K562 (cell line): ENCODE measurements at regions not wholly inside any gene's neighbourhood (a gene's known extent, or its start where the extent isn't known, plus 50 kb on each side); places are given as distances from the start of the nearest gene placed in this dataset.

Source experiments
- CTCF ChIP-seq, 3 experiments: IDR thresholded peaks in 2 of 3; conservative IDR thresholded peaks in 1 of 3; 2 replicates each; pipeline ENCODE4 v1.5.1; 2011 to 2012; ENCODE audit warnings: low read length in 3 of 3, mild to moderate bottlenecking in 3 of 3, control low read depth in 2 of 3, improper control_type of control experiment in 1 of 3, inconsistent platforms in 1 of 3, low read depth in 1 of 3, mixed read lengths in 1 of 3, moderate library complexity in 1 of 3; ENCODE audit not compliant: insufficient read depth in 2 of 3
- TAF1 ChIP-seq: IDR thresholded peaks from 2 replicates; pipeline ENCODE4 v1.6.1; 2011; ENCODE audit warnings: mild to moderate bottlenecking, low read length, moderate library complexity; ENCODE audit not compliant: insufficient read depth, control insufficient read depth, severe bottlenecking; ENCODE audit errors: extremely low read depth
- ZNF707 ChIP-seq: fragments of 250-450 bp; sonication (Bioruptor Pico); conservative IDR thresholded peaks from 2 replicates; pipeline ENCODE4 v1.8.0; 2022; ENCODE audit warnings: inconsistent platforms, mild to moderate bottlenecking, moderate library complexity

GRCh38 chr15:47363653-47364052 lies 353.7 kb upstream of the SEMA6D start:
- no peak for TF ChIP-seq CTCF (IDR thresholded peaks at IDR 0.05 in 2 of 3, conservative IDR thresholded peaks at IDR 0.05 in 1 of 3; ENCODE audit: insufficient read depth in 2 of 3, low read depth in 1 of 3, low read length in 3 of 3)
- TF ChIP-seq ZNF707 (CRISPR knock-in tag), result no peak
- no peak for TF ChIP-seq TAF1
